Progenitor cell of endocrine pancreas (in vitro differentiated cells): ENCODE measurements at regions not wholly inside any gene's neighbourhood (a gene's known extent, or its start where the extent isn't known, plus 50 kb on each side); places are given as distances from the start of the nearest gene placed in this dataset.
"Not testable (repeated sequence)": the region's sequence is repeated elsewhere in the genome, so short reads cannot be mapped to it uniquely, and the experiment has no call there.

Experiments
- DNase-seq: peaks from one replicate; pipeline ENCODE4 v3.0.0; 2021; ENCODE audit warnings: low spot score; ENCODE audit not compliant: unreplicated experiment
- H3K27ac Mint-ChIP-seq: 2 replicates; pipeline ENCODE4 v1.8.0; 2021; ENCODE audit warnings: mild to moderate bottlenecking, moderate library complexity, mixed read lengths
- H3K27me3 Mint-ChIP-seq: 2 replicates; pipeline ENCODE4 v1.8.0; 2021; ENCODE audit warnings: mixed read lengths
- H3K36me3 Mint-ChIP-seq: 2 replicates; pipeline ENCODE4 v1.8.0; 2022; ENCODE audit warnings: mixed read lengths; ENCODE audit not compliant: insufficient read depth
- H3K4me1 Mint-ChIP-seq: 2 replicates; pipeline ENCODE4 v1.8.0; 2021; ENCODE audit warnings: low read depth, mixed read lengths
- H3K4me3 Mint-ChIP-seq: 2 replicates; pipeline ENCODE4 v1.8.0; 2021; ENCODE audit warnings: low read depth, mild to moderate bottlenecking, moderate library complexity, mixed read lengths
- H3K9me3 Mint-ChIP-seq: 2 replicates; pipeline ENCODE4 v1.8.0; 2021; ENCODE audit warnings: low read depth, mixed read lengths
- CTCF ChIP-seq: fragments of 200-600 bp; sonication (generic); IDR thresholded peaks from one replicate; pipeline ENCODE4 v1.5.0; 2021; ENCODE audit warnings: antibody characterized with exemption, mild to moderate bottlenecking; ENCODE audit not compliant: unreplicated experiment

DNA sequence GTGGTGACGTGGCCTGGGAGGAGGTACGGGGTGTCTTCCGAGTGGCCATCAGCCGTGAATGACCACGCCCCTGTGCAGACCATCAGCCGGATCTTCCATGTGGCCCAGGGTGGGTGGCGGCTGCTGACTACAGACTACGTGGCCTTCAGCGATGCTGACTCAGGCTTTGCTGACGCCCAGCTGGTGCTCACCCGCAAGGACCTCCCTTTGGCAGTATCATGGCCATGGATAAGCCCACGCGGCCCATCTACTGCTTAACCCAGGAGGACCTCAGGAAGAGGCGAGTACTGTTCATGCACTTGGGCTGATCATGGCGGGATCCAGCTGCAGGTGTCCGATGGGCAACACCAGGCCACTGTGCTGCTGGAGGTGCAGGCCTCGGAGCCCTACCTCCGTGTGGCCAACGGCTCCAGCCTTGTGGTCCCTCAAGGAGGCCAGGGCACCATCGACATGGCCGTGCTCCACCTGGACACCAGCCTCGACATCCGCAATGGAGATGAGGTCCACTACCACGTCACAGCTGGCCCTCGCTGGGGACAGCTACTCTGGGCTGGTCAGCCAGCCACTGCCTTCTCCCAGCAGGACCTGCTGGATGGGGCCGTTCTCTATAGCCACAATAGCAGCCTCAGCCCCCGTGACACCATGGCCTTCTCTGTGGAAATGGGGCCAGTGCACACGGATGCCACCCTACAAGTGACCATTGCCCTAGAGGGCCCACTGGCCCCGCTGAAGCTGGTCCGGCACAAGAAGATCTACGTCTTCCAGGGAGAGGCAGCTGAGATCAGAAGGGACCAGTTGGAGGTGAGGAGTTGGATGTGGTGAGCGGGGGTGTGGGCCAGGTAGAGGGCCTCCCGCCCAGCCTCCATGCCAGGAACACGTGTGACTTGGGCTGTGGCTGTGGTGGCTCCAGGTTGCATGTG is 178.4 kb downstream of the TBC1D2B start:
- no peaks in the 10 kb centered on the region for H3K36me3 Mint-ChIP-seq
- DNase-seq, result no peak
- H3K9me3 Mint-ChIP-seq, result no peaks in the 10 kb centered on the region
- H3K27ac Mint-ChIP-seq, result no peak overlapping the region
- H3K27me3 Mint-ChIP-seq, result peaks cover 6% of the 10 kb centered on the region
- H3K4me3 Mint-ChIP-seq, result no peak overlapping the region
- no peak for TF ChIP-seq CTCF
- H3K4me1 Mint-ChIP-seq, result no peaks in the 10 kb centered on the region

DNA sequence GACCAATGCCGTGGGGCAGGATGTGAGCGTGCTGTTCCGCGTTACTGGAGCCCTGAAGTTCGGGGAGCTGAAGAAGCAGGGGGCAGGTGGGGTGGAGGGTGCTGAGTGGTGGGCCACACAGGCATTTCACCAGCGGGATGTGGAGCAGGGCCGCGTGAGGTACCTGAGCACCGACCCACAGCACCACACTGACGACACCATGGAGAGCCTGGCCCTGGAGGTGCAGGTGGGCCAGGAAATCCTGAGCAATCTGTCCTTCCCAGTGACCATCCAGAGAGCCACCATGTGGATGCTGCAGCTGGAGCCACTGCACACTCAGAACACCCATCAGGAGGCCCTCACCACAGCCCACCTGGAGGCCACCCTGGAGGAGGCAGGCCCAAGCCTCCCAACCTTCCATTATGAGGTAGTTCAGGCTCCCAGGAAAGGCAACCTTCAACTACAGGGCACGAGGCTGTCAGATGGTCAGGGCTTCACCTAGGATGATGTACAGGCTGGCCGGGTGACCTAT is 179.6 kb downstream of the TBC1D2B start:
- TF ChIP-seq CTCF, result no peak
- H3K4me1 Mint-ChIP-seq, result no peaks in the 10 kb centered on the region
- peaks cover 6% of the 10 kb centered on the region for H3K27me3 Mint-ChIP-seq
- no peaks in the 10 kb centered on the region for H3K36me3 Mint-ChIP-seq
- no peak for DNase-seq
- H3K9me3 Mint-ChIP-seq, result no peaks in the 10 kb centered on the region
- H3K27ac Mint-ChIP-seq, result no peak overlapping the region
- H3K4me3 Mint-ChIP-seq, result no peak overlapping the region

DNA sequence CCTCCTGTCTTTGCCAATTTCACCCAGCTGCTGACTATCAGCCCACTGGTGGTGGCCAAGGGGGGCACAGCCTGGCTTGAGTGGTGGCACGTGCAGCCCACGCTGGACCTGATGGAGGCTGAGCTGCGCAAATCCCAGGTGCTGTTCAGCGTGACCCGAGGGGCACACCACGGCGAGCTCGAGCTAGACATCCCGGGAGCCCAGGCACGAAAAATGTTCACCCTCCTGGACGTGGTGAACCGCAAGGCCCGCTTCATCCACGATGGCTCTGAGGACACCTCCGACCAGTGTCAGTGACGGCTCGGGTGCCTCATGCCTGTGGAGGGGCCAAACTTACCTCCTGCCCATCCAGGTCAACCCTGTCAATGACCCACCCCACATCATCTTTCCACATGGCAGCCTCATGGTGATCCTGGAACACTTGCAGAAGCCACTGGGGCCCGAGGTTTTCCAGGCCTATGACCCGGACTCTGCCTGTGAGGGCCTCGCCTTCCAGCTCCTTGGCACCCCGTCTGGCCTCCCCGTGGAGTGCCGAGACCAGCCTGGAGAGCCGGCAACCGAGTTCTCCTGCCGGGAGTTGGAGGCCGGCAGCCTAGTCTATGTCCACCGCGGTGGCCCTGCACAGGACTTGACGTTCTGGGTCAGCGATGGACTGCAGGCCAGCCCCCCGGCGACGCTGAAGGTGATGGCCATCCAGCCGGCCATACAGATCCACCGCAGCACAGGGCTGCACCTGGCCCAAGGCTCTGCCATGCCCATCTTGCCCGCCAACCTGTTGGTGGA is 180.2 kb downstream of the TBC1D2B start:
- H3K27me3 Mint-ChIP-seq, DNase-seq, H3K27ac Mint-ChIP-seq, H3K9me3 Mint-ChIP-seq, H3K4me3 Mint-ChIP-seq, H3K4me1 Mint-ChIP-seq, H3K36me3 Mint-ChIP-seq: not testable (repeated sequence)

- not testable (repeated sequence) for H3K36me3 Mint-ChIP-seq, H3K27me3 Mint-ChIP-seq, H3K4me3 Mint-ChIP-seq, DNase-seq, H3K9me3 Mint-ChIP-seq, H3K27ac Mint-ChIP-seq, H3K4me1 Mint-ChIP-seq
These were observed 181.1 kb downstream of the TBC1D2B start for GRCh38 chr15:77896147-77897112.

- no peak overlapping the region for H3K4me3 Mint-ChIP-seq
- no peaks in the 10 kb centered on the region for H3K4me1 Mint-ChIP-seq
- H3K27me3 Mint-ChIP-seq, result peaks cover 6% of the 10 kb centered on the region
- no peak overlapping the region for H3K27ac Mint-ChIP-seq
- no peaks in the 10 kb centered on the region for H3K9me3 Mint-ChIP-seq
- DNase-seq, result no peak
- no peaks in the 10 kb centered on the region for H3K36me3 Mint-ChIP-seq
- no peak for TF ChIP-seq CTCF
These were observed 181.8 kb downstream of the TBC1D2B start for GRCh38 chr15:77895742-77896141.

DNA sequence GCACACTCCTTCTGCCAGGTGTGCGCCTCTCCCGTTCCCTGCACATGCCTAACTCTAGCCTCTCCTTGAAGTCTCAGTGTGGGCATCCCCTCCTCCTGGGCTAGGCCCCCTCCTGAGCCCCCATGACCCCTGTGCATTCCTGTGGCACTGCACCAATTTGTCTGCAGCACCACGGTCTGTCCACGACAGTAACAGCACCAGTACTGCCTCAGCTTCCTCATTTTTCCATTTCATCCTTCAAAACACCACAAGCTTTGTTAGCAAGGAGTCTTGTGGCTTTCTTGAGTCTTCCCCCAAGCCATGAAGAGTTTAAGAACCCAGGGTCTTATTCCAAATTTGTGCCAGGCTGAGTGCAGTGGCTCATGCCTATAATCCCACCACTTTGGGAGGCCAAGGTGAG is 182.4 kb downstream of the TBC1D2B start:
- not testable (repeated sequence) for H3K27me3 Mint-ChIP-seq, H3K27ac Mint-ChIP-seq, H3K4me3 Mint-ChIP-seq

GRCh38 chr15:77893671-77894640 is 183.6 kb downstream of the TBC1D2B start:
- peaks cover 11% of the 10 kb centered on the region for H3K27me3 Mint-ChIP-seq
- H3K4me3 Mint-ChIP-seq, H3K27ac Mint-ChIP-seq, H3K36me3 Mint-ChIP-seq, H3K9me3 Mint-ChIP-seq, DNase-seq, H3K4me1 Mint-ChIP-seq: not testable (repeated sequence)

More for the DNA sequence above, 182.4 kb downstream of the TBC1D2B start:
- not testable (repeated sequence) for H3K36me3 Mint-ChIP-seq, H3K4me1 Mint-ChIP-seq, DNase-seq, H3K9me3 Mint-ChIP-seq

GRCh38 chr15:77893246-77893645 is 184.3 kb downstream of the TBC1D2B start:
- H3K27ac Mint-ChIP-seq, H3K4me1 Mint-ChIP-seq, H3K9me3 Mint-ChIP-seq, DNase-seq, H3K4me3 Mint-ChIP-seq, H3K36me3 Mint-ChIP-seq: not testable (repeated sequence)
- H3K27me3 Mint-ChIP-seq, result peaks cover 11% of the 10 kb centered on the region
